Bronchial epithelial cell (primary cell): ENCODE measurements at regions not wholly inside any gene's neighbourhood (a gene's known extent, or its start where the extent isn't known, plus 50 kb on each side); places are given as distances from the start of the nearest gene placed in this dataset.
A peak's percentile ranks its signal among the peaks of the same experiment; 100 is the strongest.

ENCODE experiments used
- DNase-seq: peaks from one replicate; pipeline ENCODE4 v3.0.0-alpha.2; 2010; ENCODE audit warnings: low read depth
- FAIRE-seq: peaks from 2 replicates; lab custom pipeline; 2011; peaks lifted over from hg19 to GRCh38; lab: Jason Lieb, UNC
- H3K27me3 ChIP-seq: 2 replicates; pipeline ENCODE4 v1.5.1; 2011; ENCODE audit warnings: low read length; ENCODE audit not compliant: control insufficient read depth, insufficient read depth
- H3K36me3 ChIP-seq: 2 replicates; pipeline ENCODE4 v1.5.1; 2011; ENCODE audit warnings: low read length; ENCODE audit not compliant: control insufficient read depth, insufficient read depth
- H3K4me3 ChIP-seq: 2 replicates; pipeline ENCODE4 v1.5.1; 2011; ENCODE audit warnings: mild to moderate bottlenecking, low read depth, low read length, control low read depth
- TF ChIP-seq, protein P1 (sequence below): IDR thresholded peaks from 2 replicates; pipeline ENCODE4 v1.5.1; 2011; ENCODE audit warnings: mild to moderate bottlenecking, moderate library complexity, low read length, control low read depth, inconsistent platforms; ENCODE audit not compliant: insufficient read depth, severe bottlenecking

DNA sequence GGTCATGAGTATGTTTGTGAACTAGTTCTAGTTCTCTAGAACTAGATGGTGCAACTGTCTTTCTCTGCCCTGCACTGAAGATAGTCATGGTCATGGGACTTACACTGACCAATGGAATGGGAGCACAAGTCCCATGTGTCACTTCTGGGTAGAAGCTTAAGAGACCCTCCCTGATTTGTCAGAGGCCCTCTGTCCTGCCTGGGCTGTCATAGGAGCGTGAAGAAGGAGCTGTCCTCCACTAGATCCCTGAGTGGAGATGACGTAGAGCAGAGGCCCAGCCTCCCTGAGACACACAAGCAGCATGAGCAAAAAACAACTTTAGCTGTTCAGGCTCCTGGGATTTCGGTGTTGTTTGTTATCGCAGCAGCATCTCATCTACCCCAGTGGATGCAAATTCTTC, 514.5 kb downstream of the PREX1 start:
- Histone ChIP-seq H3K36me3 (no peaks in the 10 kb centered on the region), H3K27me3 (no peaks in the 10 kb centered on the region), H3K4me3 (no peak overlapping the region)
- TF ChIP-seq, protein P1, sequence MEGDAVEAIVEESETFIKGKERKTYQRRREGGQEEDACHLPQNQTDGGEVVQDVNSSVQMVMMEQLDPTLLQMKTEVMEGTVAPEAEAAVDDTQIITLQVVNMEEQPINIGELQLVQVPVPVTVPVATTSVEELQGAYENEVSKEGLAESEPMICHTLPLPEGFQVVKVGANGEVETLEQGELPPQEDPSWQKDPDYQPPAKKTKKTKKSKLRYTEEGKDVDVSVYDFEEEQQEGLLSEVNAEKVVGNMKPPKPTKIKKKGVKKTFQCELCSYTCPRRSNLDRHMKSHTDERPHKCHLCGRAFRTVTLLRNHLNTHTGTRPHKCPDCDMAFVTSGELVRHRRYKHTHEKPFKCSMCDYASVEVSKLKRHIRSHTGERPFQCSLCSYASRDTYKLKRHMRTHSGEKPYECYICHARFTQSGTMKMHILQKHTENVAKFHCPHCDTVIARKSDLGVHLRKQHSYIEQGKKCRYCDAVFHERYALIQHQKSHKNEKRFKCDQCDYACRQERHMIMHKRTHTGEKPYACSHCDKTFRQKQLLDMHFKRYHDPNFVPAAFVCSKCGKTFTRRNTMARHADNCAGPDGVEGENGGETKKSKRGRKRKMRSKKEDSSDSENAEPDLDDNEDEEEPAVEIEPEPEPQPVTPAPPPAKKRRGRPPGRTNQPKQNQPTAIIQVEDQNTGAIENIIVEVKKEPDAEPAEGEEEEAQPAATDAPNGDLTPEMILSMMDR, result no peak
- DNase-seq (no peak), FAIRE-seq (no peak)

DNA sequence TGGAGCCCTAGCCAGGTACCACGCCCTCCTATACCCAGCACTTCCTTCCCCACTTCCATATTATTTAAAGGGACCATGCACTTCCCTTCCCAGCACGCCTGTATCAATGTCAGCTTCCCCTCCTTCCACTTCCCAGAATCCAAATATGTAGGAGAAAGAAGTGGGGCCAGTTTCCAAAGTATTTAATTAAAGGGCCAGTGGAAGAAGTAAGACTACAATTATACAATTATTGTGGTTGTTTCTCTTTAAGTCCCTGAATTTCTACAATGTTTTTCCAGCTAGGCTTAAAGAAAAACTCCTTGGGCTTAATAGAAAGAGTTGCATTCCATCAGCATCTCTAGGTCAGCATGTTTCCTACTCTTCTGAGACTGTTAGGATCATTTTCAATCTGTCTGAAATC, 515.8 kb downstream of the PREX1 start:
- FAIRE-seq (no peak), DNase-seq (no peak)
- Histone ChIP-seq H3K27me3 (no peaks in the 10 kb centered on the region), H3K36me3 (no peaks in the 10 kb centered on the region), H3K4me3 (no peak overlapping the region)
- TF ChIP-seq, protein P1, result no peak

DNA sequence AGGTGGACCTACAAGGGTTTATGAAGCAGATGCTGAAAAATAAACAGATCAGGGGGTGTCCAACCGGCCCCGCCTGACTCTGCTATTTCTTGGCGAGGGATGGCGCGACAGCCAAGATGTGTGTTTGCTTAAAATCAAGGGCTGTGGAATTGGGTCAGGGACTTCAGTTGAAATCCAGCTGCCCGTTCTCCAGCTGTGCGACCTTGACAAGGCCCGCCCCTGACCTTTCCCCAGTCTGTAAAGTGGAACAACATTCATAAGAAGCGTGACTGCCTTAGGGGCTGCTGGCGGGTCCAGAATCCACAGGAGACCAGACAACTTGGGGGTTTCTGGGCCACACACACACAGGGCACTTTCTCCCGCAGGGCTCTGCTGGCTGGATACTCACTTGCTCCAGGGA, 517.5 kb downstream of the PREX1 start:
- H3K36me3 ChIP-seq, result no peaks in the 10 kb centered on the region
- FAIRE-seq, result peak; percentile 52
- TF ChIP-seq, protein P1, result no peak
- no peak overlapping the region for H3K4me3 ChIP-seq
- no peak for DNase-seq
- H3K27me3 ChIP-seq, result no peaks in the 10 kb centered on the region

DNA sequence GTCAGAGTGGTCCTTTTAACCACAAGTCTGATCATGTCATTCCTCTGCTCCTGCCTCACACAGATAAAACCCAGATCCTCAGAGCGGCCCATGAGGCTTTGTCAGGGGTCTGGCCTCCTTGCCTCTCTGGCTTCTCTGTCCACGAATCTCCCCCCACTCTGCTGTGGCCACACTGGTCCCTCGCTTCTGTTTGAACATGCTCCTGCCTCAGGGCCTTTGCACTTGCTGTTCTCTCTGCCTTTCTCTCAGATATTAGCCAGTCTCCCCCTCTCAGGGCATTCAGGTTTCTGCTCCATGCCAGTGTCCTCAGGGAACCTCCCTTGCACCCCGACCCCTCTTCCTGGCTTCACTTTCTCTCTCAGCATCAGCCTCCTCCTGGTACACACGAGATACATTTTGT, 518.5 kb downstream of the PREX1 start:
- Histone ChIP-seq H3K4me3 (no peak overlapping the region), H3K36me3 (no peaks in the 10 kb centered on the region), H3K27me3 (no peaks in the 10 kb centered on the region)
- DNase-seq (no peak), FAIRE-seq (no peak)
- TF ChIP-seq, protein P1, result no peak

DNA sequence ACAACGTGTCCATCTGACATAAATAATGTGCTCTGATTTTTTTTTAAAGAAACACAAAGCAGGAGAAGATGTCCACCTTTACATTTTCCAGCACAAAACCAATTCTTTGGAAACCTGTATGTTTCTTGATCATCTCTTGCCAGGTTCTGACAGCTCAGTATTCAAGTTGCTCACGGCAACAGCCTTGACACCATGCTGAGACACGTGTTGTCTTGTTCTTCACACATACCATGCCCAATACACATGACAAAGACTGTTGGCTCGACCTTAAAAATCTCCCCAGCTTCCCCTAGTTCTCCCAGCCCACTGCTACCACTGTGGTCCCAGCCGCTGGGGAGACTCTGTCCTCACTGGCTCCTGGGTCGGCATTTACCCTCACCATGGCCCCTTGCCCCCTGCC, 518.9 kb downstream of the PREX1 start:
- no peak for FAIRE-seq
- peak; percentile 47 for DNase-seq
- Histone ChIP-seq H3K4me3 (no peak overlapping the region), H3K27me3 (no peaks in the 10 kb centered on the region), H3K36me3 (no peaks in the 10 kb centered on the region)
- TF ChIP-seq, protein P1, result no peak

DNA sequence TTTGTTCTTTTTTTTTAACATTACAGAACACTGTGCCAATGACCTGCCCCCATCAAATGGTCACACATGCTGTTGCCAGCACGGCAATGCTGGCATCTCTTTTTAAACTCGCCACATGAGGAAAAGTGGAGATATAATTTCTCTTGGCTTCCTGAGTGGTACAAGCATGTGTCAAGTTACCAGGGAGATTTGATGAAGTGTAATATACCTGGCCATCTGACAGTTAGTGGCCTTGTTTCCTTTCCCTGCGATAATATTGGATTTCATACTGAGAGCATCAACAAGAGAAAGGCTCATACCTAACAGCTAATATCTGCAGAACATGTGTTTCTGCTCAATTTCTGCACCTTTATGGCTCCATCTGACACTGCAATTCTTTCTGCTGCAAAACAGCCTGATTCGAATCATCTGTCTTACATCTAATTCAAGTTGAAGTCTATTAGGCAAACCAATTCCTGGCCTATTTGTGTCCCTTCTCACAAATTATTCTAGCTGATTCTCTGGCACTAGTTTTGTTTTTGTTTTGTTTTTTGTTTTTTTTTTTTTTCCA, 519.5 kb downstream of the PREX1 start:
- H3K4me3 ChIP-seq, result no peak overlapping the region
- TF ChIP-seq, protein P1, result no peak
- no peak for DNase-seq
- H3K27me3 ChIP-seq, result no peaks in the 10 kb centered on the region
- H3K36me3 ChIP-seq, result no peaks in the 10 kb centered on the region
- no peak for FAIRE-seq
